Neural crest cell (in vitro differentiated cells): ENCODE measurements at regions not wholly inside any gene's neighbourhood (a gene's known extent, or its start where the extent isn't known, plus 50 kb on each side); places are given as distances from the start of the nearest gene placed in this dataset.

Experiments used
- DNase-seq: peaks from one replicate; pipeline ENCODE4 v3.0.0; 2021; ENCODE audit warnings: low read depth, mixed read lengths, low spot score
- H3K27ac Mint-ChIP-seq: one replicate; pipeline ENCODE4 v1.8.0; 2021; ENCODE audit warnings: mild to moderate bottlenecking, mixed read lengths; ENCODE audit not compliant: unreplicated experiment
- H3K27me3 Mint-ChIP-seq: 2 replicates; pipeline ENCODE4 v1.8.0; 2021; ENCODE audit warnings: low read depth, mild to moderate bottlenecking, mixed read lengths
- H3K36me3 Mint-ChIP-seq: 2 replicates; pipeline ENCODE4 v1.8.0; 2021; ENCODE audit warnings: low read depth, mild to moderate bottlenecking, mixed read lengths
- H3K4me1 Mint-ChIP-seq: 2 replicates; pipeline ENCODE4 v1.8.0; 2021; ENCODE audit warnings: mixed read lengths
- H3K4me3 Mint-ChIP-seq: one replicate; pipeline ENCODE4 v1.8.0; 2021; ENCODE audit warnings: mild to moderate bottlenecking, mixed read lengths
- H3K9me3 Mint-ChIP-seq: 2 replicates; pipeline ENCODE4 v1.8.0; 2021; ENCODE audit warnings: mixed read lengths
- TF ChIP-seq, protein P1 (sequence below): fragments of 200-600 bp; sonication (generic); conservative IDR thresholded peaks from 2 replicates; pipeline ENCODE4 v1.5.0; 2021; ENCODE audit warnings: antibody characterized with exemption, mild to moderate bottlenecking

DNA sequence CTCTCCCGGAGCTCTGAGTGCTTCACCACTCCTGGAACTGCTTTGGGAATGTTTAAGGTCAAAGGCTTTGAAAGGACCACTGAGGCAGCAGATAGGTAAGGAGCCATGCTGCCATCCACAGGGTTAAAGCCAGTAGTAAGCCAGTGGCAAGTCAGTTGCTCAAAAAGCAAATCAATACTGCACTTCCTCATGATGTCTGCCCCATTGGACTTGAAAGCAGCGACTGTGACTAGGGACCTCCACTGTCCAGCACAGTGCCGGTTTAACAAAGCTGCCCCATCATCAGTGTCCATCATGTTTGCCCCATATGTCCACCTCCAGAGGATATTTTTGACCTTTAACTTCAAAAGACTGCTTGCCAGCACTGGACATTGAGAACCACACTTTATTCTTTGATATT, 49.9 kb upstream of the FGF13 start:
- H3K36me3 Mint-ChIP-seq, result no peaks in the 10 kb centered on the region
- H3K27ac Mint-ChIP-seq, result no peak overlapping the region
- H3K9me3 Mint-ChIP-seq, result no peaks in the 10 kb centered on the region
- no peak for DNase-seq
- no peak overlapping the region for H3K4me3 Mint-ChIP-seq
- H3K27me3 Mint-ChIP-seq, result no peaks in the 10 kb centered on the region
- TF ChIP-seq, protein P1, sequence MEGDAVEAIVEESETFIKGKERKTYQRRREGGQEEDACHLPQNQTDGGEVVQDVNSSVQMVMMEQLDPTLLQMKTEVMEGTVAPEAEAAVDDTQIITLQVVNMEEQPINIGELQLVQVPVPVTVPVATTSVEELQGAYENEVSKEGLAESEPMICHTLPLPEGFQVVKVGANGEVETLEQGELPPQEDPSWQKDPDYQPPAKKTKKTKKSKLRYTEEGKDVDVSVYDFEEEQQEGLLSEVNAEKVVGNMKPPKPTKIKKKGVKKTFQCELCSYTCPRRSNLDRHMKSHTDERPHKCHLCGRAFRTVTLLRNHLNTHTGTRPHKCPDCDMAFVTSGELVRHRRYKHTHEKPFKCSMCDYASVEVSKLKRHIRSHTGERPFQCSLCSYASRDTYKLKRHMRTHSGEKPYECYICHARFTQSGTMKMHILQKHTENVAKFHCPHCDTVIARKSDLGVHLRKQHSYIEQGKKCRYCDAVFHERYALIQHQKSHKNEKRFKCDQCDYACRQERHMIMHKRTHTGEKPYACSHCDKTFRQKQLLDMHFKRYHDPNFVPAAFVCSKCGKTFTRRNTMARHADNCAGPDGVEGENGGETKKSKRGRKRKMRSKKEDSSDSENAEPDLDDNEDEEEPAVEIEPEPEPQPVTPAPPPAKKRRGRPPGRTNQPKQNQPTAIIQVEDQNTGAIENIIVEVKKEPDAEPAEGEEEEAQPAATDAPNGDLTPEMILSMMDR, result no peak
- H3K4me1 Mint-ChIP-seq, result peaks cover 25% of the 10 kb centered on the region
